Astrocyte of the spinal cord (primary cell): ENCODE measurements at regions not wholly inside any gene's neighbourhood (a gene's known extent, or its start where the extent isn't known, plus 50 kb on each side); places are given as distances from the start of the nearest gene placed in this dataset.

Experiments
- DNase-seq: peaks from one replicate; pipeline ENCODE4 v3.0.0; 2011; ENCODE audit warnings: low read depth, low spot score
- H3K4me3 ChIP-seq: 2 replicates; pipeline ENCODE4 v1.5.1; 2011; ENCODE audit warnings: low read depth, mild to moderate bottlenecking, low read length, moderate library complexity
- in situ Hi-C: cut with HindIII; loops from 2 replicates; pipeline ENCODE4 v1.10.0; 2017; ENCODE audit warnings: low sequenced_read_pairs
- TF ChIP-seq, protein P1 (sequence below): IDR thresholded peaks from 2 replicates; pipeline ENCODE4 v1.5.1; 2012; ENCODE audit warnings: low read depth, mild to moderate bottlenecking, low read length, inconsistent platforms

DNA sequence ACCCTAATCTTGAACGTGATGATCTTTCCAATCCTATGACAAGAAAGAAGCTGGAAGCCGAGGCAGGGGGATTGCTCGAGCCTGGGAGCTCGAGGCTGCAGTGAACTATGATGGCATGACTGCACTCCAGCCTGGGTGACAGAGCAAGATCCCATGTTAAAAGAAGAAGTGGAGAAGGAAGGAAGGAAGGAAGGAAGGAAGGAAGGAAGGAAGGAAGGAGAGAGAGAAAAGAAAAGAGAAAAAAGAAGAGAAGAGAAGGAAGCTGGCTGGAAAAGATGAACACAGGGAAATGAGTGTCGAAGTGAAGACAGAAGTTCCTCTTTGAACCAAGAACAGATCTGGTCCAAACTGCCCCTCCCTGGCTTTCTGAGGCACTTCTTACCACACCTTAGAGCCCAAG, 100.5 kb upstream of the PRNP start:
- in situ Hi-C loops, result no loop called here
- TF ChIP-seq, protein P1, sequence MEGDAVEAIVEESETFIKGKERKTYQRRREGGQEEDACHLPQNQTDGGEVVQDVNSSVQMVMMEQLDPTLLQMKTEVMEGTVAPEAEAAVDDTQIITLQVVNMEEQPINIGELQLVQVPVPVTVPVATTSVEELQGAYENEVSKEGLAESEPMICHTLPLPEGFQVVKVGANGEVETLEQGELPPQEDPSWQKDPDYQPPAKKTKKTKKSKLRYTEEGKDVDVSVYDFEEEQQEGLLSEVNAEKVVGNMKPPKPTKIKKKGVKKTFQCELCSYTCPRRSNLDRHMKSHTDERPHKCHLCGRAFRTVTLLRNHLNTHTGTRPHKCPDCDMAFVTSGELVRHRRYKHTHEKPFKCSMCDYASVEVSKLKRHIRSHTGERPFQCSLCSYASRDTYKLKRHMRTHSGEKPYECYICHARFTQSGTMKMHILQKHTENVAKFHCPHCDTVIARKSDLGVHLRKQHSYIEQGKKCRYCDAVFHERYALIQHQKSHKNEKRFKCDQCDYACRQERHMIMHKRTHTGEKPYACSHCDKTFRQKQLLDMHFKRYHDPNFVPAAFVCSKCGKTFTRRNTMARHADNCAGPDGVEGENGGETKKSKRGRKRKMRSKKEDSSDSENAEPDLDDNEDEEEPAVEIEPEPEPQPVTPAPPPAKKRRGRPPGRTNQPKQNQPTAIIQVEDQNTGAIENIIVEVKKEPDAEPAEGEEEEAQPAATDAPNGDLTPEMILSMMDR, result no peak
- no peak overlapping the region for H3K4me3 ChIP-seq
- no peak for DNase-seq

DNA sequence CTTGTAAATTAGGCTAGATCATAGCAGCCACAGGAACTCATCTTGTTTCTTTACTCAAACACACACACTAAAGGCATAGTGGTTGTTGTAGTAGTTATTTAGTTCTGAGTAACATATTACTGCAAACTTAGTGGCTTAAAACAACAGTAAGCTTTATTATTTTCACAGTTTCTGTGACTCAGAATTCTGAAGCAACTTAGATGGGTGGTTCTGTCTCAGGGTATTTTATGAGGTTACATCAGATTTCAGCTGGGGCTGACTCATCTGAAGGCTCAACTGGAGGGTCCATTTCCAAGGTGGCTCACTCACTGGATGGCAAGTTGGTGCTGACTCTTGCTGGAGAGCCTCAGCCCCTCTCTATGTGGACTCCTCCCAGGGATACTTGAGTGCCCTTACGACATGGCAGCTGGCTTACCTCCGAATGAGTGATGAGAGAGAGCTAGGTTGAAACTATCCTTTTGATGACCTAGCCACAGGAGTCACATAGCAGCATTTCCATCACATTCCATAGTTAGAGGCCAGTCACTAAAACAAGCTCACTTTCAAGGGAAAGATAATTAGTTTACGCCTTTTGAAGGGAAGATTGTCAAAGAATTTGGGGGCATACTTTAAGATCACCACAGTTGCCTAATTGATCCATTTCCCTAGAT, 101.0 kb upstream of the PRNP start:
- TF ChIP-seq, protein P1, result no peak
- no peak overlapping the region for H3K4me3 ChIP-seq
- in situ Hi-C loops, result no loop called here
- DNase-seq, result peak; percentile 23

DNA sequence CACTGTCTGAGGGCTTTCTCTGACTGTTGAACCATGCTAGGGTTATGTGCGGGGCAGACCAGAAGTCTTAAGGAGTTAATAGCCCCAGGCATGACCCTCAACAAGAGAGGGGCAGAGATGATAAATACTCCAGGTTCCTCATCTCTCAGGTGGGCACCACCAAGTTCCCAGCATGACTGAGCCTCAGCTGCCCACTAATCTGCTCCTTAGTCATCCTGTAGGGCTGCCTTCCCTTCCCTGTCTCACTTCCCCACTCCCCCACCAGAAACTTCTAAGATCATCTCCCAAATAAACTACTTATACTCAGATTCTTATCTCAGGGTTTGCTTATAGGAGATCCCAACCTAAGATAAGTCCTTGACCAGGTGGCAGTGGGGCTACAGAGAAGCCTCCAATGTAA, 101.7 kb upstream of the PRNP start:
- TF ChIP-seq, protein P1, result no peak
- in situ Hi-C loops, result no loop called here
- DNase-seq, result no peak
- no peak overlapping the region for H3K4me3 ChIP-seq

DNA sequence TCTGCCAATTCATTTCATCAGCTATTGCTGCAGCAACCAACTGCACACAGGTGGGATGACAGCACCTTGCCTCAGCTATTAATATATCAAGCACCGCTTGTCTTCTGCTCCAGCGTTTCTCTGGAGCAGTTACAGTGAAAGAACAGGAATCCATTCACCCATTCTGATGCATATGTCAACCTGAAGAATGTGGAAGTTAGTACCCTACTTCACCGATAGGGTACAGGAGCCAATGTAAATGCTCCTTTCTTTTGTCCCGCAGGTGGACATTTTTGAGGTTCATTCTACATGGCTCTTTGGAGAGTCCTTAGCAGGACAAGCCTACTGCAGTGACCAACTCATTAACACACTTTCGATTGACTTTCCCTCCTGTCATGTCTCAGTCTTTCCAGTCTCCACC, 104.4 kb upstream of the PRNP start:
- no peak for DNase-seq
- in situ Hi-C loops, result no loop called here
- no peak overlapping the region for H3K4me3 ChIP-seq
- TF ChIP-seq, protein P1, result no peak

DNA sequence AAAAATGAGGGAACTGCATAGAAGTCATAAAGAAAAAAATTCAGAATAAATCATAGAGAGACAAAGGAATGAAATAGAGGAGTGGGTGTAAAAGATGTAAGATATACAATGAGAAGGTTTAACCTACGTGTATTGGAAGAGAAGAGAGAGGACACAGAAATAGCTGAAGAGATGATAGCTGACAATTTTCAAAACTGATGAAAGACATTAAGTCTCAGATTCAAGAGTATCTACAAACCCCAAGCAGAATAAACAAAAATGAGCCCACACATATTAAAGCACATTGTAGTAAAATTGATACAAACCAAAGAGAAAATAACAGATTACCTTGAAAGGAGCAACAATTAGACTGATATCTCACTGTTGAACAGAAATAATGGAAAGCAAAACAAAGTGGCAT, 107.9 kb upstream of the PRNP start:
- no peak for DNase-seq
- no peak overlapping the region for H3K4me3 ChIP-seq
- in situ Hi-C loops, result no loop called here
- TF ChIP-seq, protein P1, result no peak

DNA sequence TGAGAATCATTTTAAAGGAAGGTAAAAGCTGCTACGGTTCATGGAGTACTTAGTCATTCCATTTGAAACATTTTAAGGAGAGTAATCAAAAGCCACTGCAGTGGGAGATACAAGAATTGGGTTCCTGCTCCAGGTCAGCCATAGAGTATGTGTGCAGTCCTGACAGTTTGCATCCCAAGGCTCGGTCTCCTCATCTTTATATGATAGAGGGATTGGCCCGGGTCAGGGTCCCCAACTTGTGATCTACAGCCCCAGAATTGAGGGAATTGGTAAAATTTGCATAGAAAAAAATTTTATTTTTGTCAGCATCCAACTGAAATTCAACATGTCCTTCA, 111.9 kb upstream of the PRNP start:
- TF ChIP-seq, protein P1, result no peak
- in situ Hi-C loops, result no loop called here
- H3K4me3 ChIP-seq, result no peak overlapping the region
- no peak for DNase-seq
